A549 (cell line): ENCODE measurements at regions not wholly inside any gene's neighbourhood (a gene's known extent, or its start where the extent isn't known, plus 50 kb on each side); places are given as distances from the start of the nearest gene placed in this dataset.

ENCODE experiments used
- ATAC-seq, 2 experiments: fragments of 200-7000 bp in 1 of 2; fragments of >200 bp in 1 of 2; cut with Nextera tagmentation in 1 of 2; cut with Tn5 transposase in 1 of 2; 3 replicates each; pipeline versions ENCODE4 v1.8.0 to v1.9.1; 2018 to 2020; ENCODE audit warnings: mild to moderate bottlenecking in 1 of 2, moderate library complexity in 1 of 2
- CTCF ChIA-PET: fragments of 300-600 bp; sonication (Branson Sonifier 250); formaldehyde crosslinking; extraction: SDS; loops from one replicate; lab custom pipeline; 2021; ENCODE audit warnings: antibody characterized with exemption, inconsistent platforms; lab: Yijun Ruan, JAX
- POLR2A ChIA-PET: fragments of 350-600 bp; formaldehyde crosslinking; extraction: SDS; loops from one replicate; lab custom pipeline; 2021; ENCODE audit warnings: antibody characterized with exemption, inconsistent platforms; lab: Yijun Ruan, JAX
- DNase-seq, 2 experiments: peaks; one replicate each; pipeline versions ENCODE4 v3.0.0 to v3.0.0-alpha.2; 2011 to 2016; ENCODE audit warnings: low read depth in 1 of 2, low spot score in 1 of 2
- FAIRE-seq: peaks from 2 replicates; lab custom pipeline; 2011; peaks lifted over from hg19 to GRCh38; lab: Jason Lieb, UNC
- H3K27ac ChIP-seq, 2 experiments: fragments of >200 bp; sonication (Bioruptor Twin); formaldehyde crosslinking; 3 replicates each; pipeline ENCODE4 v1.5.1; 2016 to 2017
- H3K4me1 ChIP-seq: fragments of >200 bp; sonication (Bioruptor Twin); formaldehyde crosslinking; 3 replicates; pipeline ENCODE4 v1.6.1; 2016
- H3K4me2 ChIP-seq: fragments of >200 bp; sonication (Bioruptor Twin); formaldehyde crosslinking; 3 replicates; pipeline ENCODE4 v1.6.1; 2016
- H3K4me3 ChIP-seq: fragments of >200 bp; sonication (Bioruptor Twin); formaldehyde crosslinking; 3 replicates; pipeline ENCODE4 v1.5.1; 2016
- H3K9me3 ChIP-seq: fragments of >200 bp; sonication (Bioruptor Twin); formaldehyde crosslinking; 3 replicates; pipeline ENCODE4 v1.6.1; 2016
- ATOH8 ChIP-seq: fragments of 250-450 bp; sonication (Bioruptor Pico); IDR thresholded peaks from 2 replicates; pipeline ENCODE4 v1.5.0; 2020; ENCODE audit warnings: low read depth, mild to moderate bottlenecking, moderate library complexity
- BHLHE40 ChIP-seq: IDR thresholded peaks from 2 replicates; pipeline ENCODE4 v1.6.1; 2012; ENCODE audit warnings: low read depth, low read length, inconsistent platforms
- CBX2 ChIP-seq: fragments of 200-600 bp; sonication (generic); IDR thresholded peaks from 2 replicates; pipeline ENCODE4 v1.6.1; 2016; ENCODE audit warnings: low read depth, mild to moderate bottlenecking, borderline replicate concordance
- CTCF ChIP-seq: fragments of >200 bp; sonication (Bioruptor Twin); formaldehyde crosslinking; IDR thresholded peaks from 3 replicates; pipeline ENCODE4 v1.5.1; 2016
- E2F6 ChIP-seq: IDR thresholded peaks from 2 replicates; pipeline ENCODE4 v1.6.1; 2012; ENCODE audit warnings: low read depth, borderline replicate concordance
- EHF ChIP-seq: fragments of 250-450 bp; sonication (Bioruptor Pico); IDR thresholded peaks from 2 replicates; pipeline ENCODE4 v1.5.0; 2020; ENCODE audit warnings: mild to moderate bottlenecking
- ELK1 ChIP-seq: fragments of 150-350 bp; IDR thresholded peaks from 2 replicates; pipeline ENCODE4 v1.6.1; 2014; ENCODE audit warnings: low read depth, mild to moderate bottlenecking, low read length
- EP300 ChIP-seq, 2 experiments: fragments of >200 bp; sonication (Bioruptor Twin); formaldehyde crosslinking; IDR thresholded peaks; 2 replicates in 1 of 2; 3 replicates in 1 of 2; pipeline ENCODE4 v1.6.1; 2016 to 2017
- ESRRA ChIP-seq: fragments of 150-350 bp; IDR thresholded peaks from 2 replicates; pipeline ENCODE4 v1.6.1; 2014; ENCODE audit warnings: mild to moderate bottlenecking, low read length, borderline replicate concordance
- FOSL2 ChIP-seq, 2 experiments: fragments of 450-650 bp in 1 of 2; fragments of >200 bp in 1 of 2; sonication (Bioruptor Twin) in 1 of 2; formaldehyde crosslinking; IDR thresholded peaks; 2 replicates each; pipeline versions ENCODE4 v1.5.0 to v1.6.1; 2016 to 2020; ENCODE audit warnings: mild to moderate bottlenecking in 1 of 2, moderate library complexity in 1 of 2
- FOXS1 ChIP-seq: fragments of 250-450 bp; sonication (Bioruptor Pico); IDR thresholded peaks from 2 replicates; pipeline ENCODE4 v1.5.0; 2020; ENCODE audit warnings: mild to moderate bottlenecking, moderate library complexity
- HEYL ChIP-seq: fragments of 250-450 bp; sonication (Bioruptor Pico); IDR thresholded peaks from 2 replicates; pipeline ENCODE4 v1.8.0; 2021; ENCODE audit warnings: mild to moderate bottlenecking, moderate library complexity
- HOXA7 ChIP-seq: fragments of 250-450 bp; sonication (Bioruptor Pico); IDR thresholded peaks from 2 replicates; pipeline ENCODE4 v1.5.0; 2020; ENCODE audit warnings: mild to moderate bottlenecking, moderate library complexity
- HOXB13 ChIP-seq: fragments of 250-450 bp; sonication (Bioruptor Pico); IDR thresholded peaks from 2 replicates; pipeline ENCODE4 v1.5.0; 2020; ENCODE audit warnings: low read depth, mild to moderate bottlenecking, moderate library complexity
- JUNB ChIP-seq: fragments of >200 bp; sonication (Bioruptor Twin); formaldehyde crosslinking; IDR thresholded peaks from 2 replicates; pipeline ENCODE4 v1.6.1; 2016
- KDM1A ChIP-seq: fragments of 200-600 bp; sonication (generic); IDR thresholded peaks from 2 replicates; pipeline ENCODE4 v1.6.1; 2016; ENCODE audit warnings: low read depth, mild to moderate bottlenecking
- KDM5A ChIP-seq: fragments of 200-600 bp; sonication (generic); IDR thresholded peaks from 2 replicates; pipeline ENCODE4 v1.6.1; 2016; ENCODE audit warnings: antibody characterized with exemption, mild to moderate bottlenecking
- NPAS2 ChIP-seq: fragments of 250-450 bp; sonication (Bioruptor Pico); IDR thresholded peaks from 2 replicates; pipeline ENCODE4 v1.8.0; 2022; ENCODE audit warnings: mild to moderate bottlenecking, moderate library complexity, borderline replicate concordance
- NR3C1 ChIP-seq: fragments of >200 bp; sonication (Bioruptor Twin); formaldehyde crosslinking; IDR thresholded peaks from 3 replicates; pipeline ENCODE4 v1.6.1; 2017
- PHF8 ChIP-seq: fragments of 200-600 bp; sonication (generic); IDR thresholded peaks from 2 replicates; pipeline ENCODE4 v1.6.1; 2016; ENCODE audit warnings: low read depth, mild to moderate bottlenecking, antibody characterized with exemption, moderate library complexity, borderline replicate concordance
- POLR2A ChIP-seq: IDR thresholded peaks from 2 replicates; pipeline ENCODE4 v1.6.1; 2012; ENCODE audit warnings: mild to moderate bottlenecking, low read length
- RAD21 ChIP-seq, 2 experiments: fragments of >200 bp in 1 of 2; sonication (Bioruptor Twin) in 1 of 2; formaldehyde crosslinking in 1 of 2; IDR thresholded peaks in 1 of 2; conservative IDR thresholded peaks in 1 of 2; 2 replicates in 1 of 2; 3 replicates in 1 of 2; pipeline ENCODE4 v1.6.1; 2012 to 2018; ENCODE audit warnings: inconsistent platforms in 1 of 2
- REST ChIP-seq: fragments of 200-600 bp; sonication (generic); IDR thresholded peaks from 2 replicates; pipeline ENCODE4 v1.6.1; 2016; ENCODE audit warnings: antibody characterized with exemption, mild to moderate bottlenecking, moderate library complexity
- SMC3 ChIP-seq: fragments of >200 bp; sonication (Bioruptor Twin); formaldehyde crosslinking; IDR thresholded peaks from 3 replicates; pipeline ENCODE4 v1.6.1; 2018; ENCODE audit warnings: inconsistent platforms
- SREBF2 ChIP-seq: fragments of 450-650 bp; IDR thresholded peaks from 2 replicates; pipeline ENCODE4 v1.6.1; 2014; ENCODE audit warnings: mild to moderate bottlenecking, moderate library complexity
- TFCP2L1 ChIP-seq: fragments of 250-450 bp; sonication (Bioruptor Pico); IDR thresholded peaks from 2 replicates; pipeline ENCODE4 v1.5.0; 2021; ENCODE audit warnings: mild to moderate bottlenecking
- USF2 ChIP-seq: fragments of 450-650 bp; IDR thresholded peaks from 2 replicates; pipeline ENCODE4 v1.6.1; 2014; ENCODE audit warnings: antibody characterized with exemption
- WGBS: methylation state at CpG from one replicate; pipeline ENCODE4 v1.1.6; 2017; ENCODE audit errors: missing lambda C conversion rate; 5-methylcytosine and 5-hydroxymethylcytosine counted together

- FAIRE-seq (no peak), DNase-seq (no peak), ATAC-seq (no peak)
- H3K9me3 ChIP-seq = no peaks in the 10 kb centered on the region
- H3K27ac ChIP-seq = no peak overlapping the region
- 8% methylated on average over 1 of the region's 1 CpG for WGBS
- no peak overlapping the region for H3K4me3 ChIP-seq
- H3K4me1 ChIP-seq = no peaks in the 10 kb centered on the region
- ChIA-PET CTCF (no interaction called here), POLR2A (no interaction called here)
- H3K4me2 ChIP-seq = no peak overlapping the region
- TF ChIP-seq KDM5A (no peak), NR3C1 (no peak), HEYL (no peak), ESRRA (no peak), HOXB13 (no peak), PHF8 (no peak), REST (no peak), FOXS1 (CRISPR knock-in tag) (no peak), EHF (no peak), SMC3 (no peak), FOSL2 (IDR thresholded peaks at IDR 0.05) (no peak), FOSL2 (CRISPR knock-in tag; IDR thresholded peaks at IDR 0.05) (no peak), SREBF2 (no peak), RAD21 (conservative IDR thresholded peaks at IDR 0.05 in 1 of 2, IDR thresholded peaks at IDR 0.05 in 1 of 2) (no peak), HOXA7 (CRISPR knock-in tag) (no peak), BHLHE40 (no peak), POLR2A (no peak), CTCF (no peak), E2F6 (no peak), JUNB (no peak)
Measured at GRCh38 chr1:70737125-70737524, 310.5 kb downstream of the PTGER3 start.

- POLR2A ChIA-PET = no interaction called here
- H3K27ac ChIP-seq = no peak overlapping the region
- FAIRE-seq = no peak
- no peak for TF ChIP-seq NPAS2 (CRISPR knock-in tag)
- no peak for TF ChIP-seq CTCF
- no peak for TF ChIP-seq USF2
- no peak for TF ChIP-seq KDM1A
- TF ChIP-seq E2F6 = no peak
- TF ChIP-seq EP300 (IDR thresholded peaks at IDR 0.05) = no peak
- TF ChIP-seq TFCP2L1 (CRISPR knock-in tag) = no peak
- no peak for TF ChIP-seq ELK1
- TF ChIP-seq CBX2 = no peak
- TF ChIP-seq BHLHE40 = no peak
- TF ChIP-seq ATOH8 (CRISPR knock-in tag) = no peak
- no peak for TF ChIP-seq FOXS1 (CRISPR knock-in tag)
Measured at GRCh38 chr1:70738624-70739023, 309.0 kb downstream of the PTGER3 start.

More at GRCh38 chr1:70738624-70739023, 309.0 kb downstream of the PTGER3 start:
- Histone ChIP-seq H3K4me2 (no peak overlapping the region), H3K4me1 (no peaks in the 10 kb centered on the region), H3K9me3 (no peaks in the 10 kb centered on the region), H3K4me3 (no peak overlapping the region)
- CTCF ChIA-PET = no interaction called here
- ATAC-seq (no peak), DNase-seq (no peak)
- WGBS = 0% methylated on average over 3 of the region's 3 CpGs
